Karpas-422 (cell line): ENCODE measurements at regions not wholly inside any gene's neighbourhood (a gene's known extent, or its start where the extent isn't known, plus 50 kb on each side); places are given as distances from the start of the nearest gene placed in this dataset.
"Not testable (repeated sequence)": the region's sequence is repeated elsewhere in the genome, so short reads cannot be mapped to it uniquely, and the experiment has no call there.

Experiments used
- DNase-seq: peaks from one replicate; pipeline ENCODE4 v3.0.0-alpha.2; 2015
- H2AFZ ChIP-seq: fragments of 200-600 bp; sonication (generic); 2 replicates; pipeline ENCODE4 v1.6.1; 2014; ENCODE audit warnings: antibody characterized with exemption, low read length, mixed read lengths
- H3K27ac ChIP-seq: fragments of 200-600 bp; sonication (generic); 2 replicates; pipeline ENCODE4 v1.5.1; 2014; ENCODE audit warnings: mild to moderate bottlenecking, low read length, moderate library complexity
- H3K27me3 ChIP-seq: fragments of 200-600 bp; sonication (generic); 2 replicates; pipeline ENCODE4 v1.6.1; 2014; ENCODE audit warnings: low read length, mixed read lengths
- H3K36me3 ChIP-seq: fragments of 200-600 bp; sonication (generic); 2 replicates; pipeline ENCODE4 v1.6.1; 2014; ENCODE audit warnings: low read length, mixed read lengths; ENCODE audit not compliant: insufficient read depth
- H3K4me1 ChIP-seq: fragments of 200-600 bp; sonication (generic); 2 replicates; pipeline ENCODE4 v1.6.1; 2014; ENCODE audit warnings: mild to moderate bottlenecking, low read length, mixed read lengths
- H3K4me2 ChIP-seq: fragments of 200-600 bp; sonication (generic); 2 replicates; pipeline ENCODE4 v1.6.1; 2014; ENCODE audit warnings: low read length, low read depth, mild to moderate bottlenecking; ENCODE audit not compliant: poor library complexity, severe bottlenecking
- H3K4me3 ChIP-seq: fragments of 200-600 bp; sonication (generic); 2 replicates; pipeline ENCODE4 v1.5.1; 2014; ENCODE audit warnings: mild to moderate bottlenecking, antibody characterized with exemption, low read length, mixed read lengths
- H3K79me2 ChIP-seq: fragments of 200-600 bp; sonication (generic); 2 replicates; pipeline ENCODE4 v1.6.1; 2014; ENCODE audit warnings: mild to moderate bottlenecking, low read length, mixed read lengths
- H3K9ac ChIP-seq: fragments of 200-600 bp; sonication (generic); 2 replicates; pipeline ENCODE4 v1.6.0; 2014; ENCODE audit warnings: low read length
- H3K9me2 ChIP-seq: fragments of 200-600 bp; sonication (generic), shearing (Covaris generic); replicated peaks from 2 replicates; pipeline ENCODE4 v1.6.0; 2014; ENCODE audit warnings: mild to moderate bottlenecking, low read length, moderate library complexity; ENCODE audit not compliant: insufficient read depth
- H3K9me3 ChIP-seq: fragments of 300-700, 200-600 bp; sonication (generic); 2 replicates; pipeline ENCODE4 v1.6.1; 2014; ENCODE audit warnings: low read length, mixed read lengths
- H4K20me1 ChIP-seq: fragments of 200-600 bp; sonication (generic); 2 replicates; pipeline ENCODE4 v1.6.1; 2014; ENCODE audit warnings: mild to moderate bottlenecking, antibody characterized with exemption, low read length, low read depth; ENCODE audit not compliant: insufficient read depth

DNA sequence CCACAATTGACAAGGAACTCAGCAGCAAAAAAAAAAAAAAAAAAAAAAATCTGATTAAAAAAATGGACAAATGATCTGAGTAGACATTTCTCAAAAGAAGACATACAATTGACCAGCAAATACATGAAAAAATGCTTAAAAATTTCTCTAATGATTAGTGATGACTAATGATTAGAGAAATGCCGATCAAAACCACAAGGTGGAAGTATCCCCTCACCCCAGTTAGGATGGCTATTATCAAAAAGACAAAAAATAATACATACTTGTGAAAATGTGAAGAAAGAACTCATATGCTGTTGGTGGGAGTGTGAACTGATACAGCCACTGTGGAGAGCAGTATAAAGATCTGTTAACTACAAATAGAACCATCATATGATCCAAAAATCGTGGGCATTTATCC, 245.3 kb downstream of the OSTF1 start:
- no peaks in the 10 kb centered on the region for H3K4me1 ChIP-seq
- no peaks in the 10 kb centered on the region for H3K9me3 ChIP-seq
- H3K27me3 ChIP-seq, result no peaks in the 10 kb centered on the region
- no peaks in the 10 kb centered on the region for H3K79me2 ChIP-seq
- H3K27ac ChIP-seq, result no peak overlapping the region
- DNase-seq, result peak; percentile 47
- no peak overlapping the region for H2AFZ ChIP-seq
- no peaks in the 10 kb centered on the region for H3K36me3 ChIP-seq
- no peaks in the 10 kb centered on the region for H3K9me2 ChIP-seq
- H3K9ac ChIP-seq, result no peak overlapping the region
- no peak overlapping the region for H3K4me3 ChIP-seq
- H3K4me2 ChIP-seq, result no peak overlapping the region
- H4K20me1 ChIP-seq, result no peaks in the 10 kb centered on the region

DNA sequence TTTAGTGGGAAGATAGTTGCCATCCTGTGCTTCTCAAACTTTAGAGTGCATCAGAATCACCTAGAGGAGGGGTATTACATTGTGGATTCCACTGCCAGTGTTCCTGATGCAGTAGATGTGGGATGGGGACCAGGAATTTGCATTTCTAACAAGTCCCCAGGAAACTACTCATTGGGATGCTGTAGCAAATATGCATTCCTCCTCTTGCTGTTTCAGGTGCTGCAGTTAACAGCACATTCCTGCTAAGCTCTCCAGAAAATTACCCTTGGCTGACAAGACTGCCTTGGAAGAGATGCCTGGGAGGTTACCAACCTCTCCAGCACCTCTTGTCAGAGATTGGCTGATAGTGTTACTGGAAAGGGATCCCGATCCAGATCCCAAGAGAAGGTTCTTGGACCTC, 270.5 kb downstream of the OSTF1 start:
- Histone ChIP-seq H3K79me2 (no peaks in the 10 kb centered on the region), H3K36me3 (no peaks in the 10 kb centered on the region), H3K4me3 (no peak overlapping the region), H3K27ac (no peak overlapping the region), H3K9ac (no peak overlapping the region), H2AFZ (no peak overlapping the region), H3K9me2 (no peaks in the 10 kb centered on the region), H3K27me3 (no peaks in the 10 kb centered on the region), H3K4me2 (no peak overlapping the region), H3K9me3 (no peaks in the 10 kb centered on the region), H4K20me1 (no peaks in the 10 kb centered on the region), H3K4me1 (no peaks in the 10 kb centered on the region)
- DNase-seq, result no peak

DNA sequence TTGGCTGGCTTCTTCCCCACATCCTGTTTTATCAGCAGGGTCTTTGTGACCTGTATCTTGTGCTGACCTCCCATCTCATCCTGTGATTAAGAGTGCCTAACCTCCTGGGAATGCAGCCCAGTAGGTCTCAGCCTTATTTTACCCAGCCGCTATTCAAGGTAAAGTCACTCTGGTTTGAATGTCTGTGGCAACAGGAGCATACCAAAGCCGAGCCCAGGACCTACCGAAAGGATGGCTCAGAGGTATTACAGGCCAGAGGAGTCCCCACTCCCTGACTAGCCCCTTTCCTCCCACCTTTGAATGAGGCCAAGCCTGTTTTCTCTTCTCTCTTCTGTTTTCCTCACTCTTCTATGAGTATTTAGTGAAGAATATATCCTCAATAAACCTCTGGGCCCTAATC, 271.3 kb downstream of the OSTF1 start:
- Histone ChIP-seq H4K20me1 (no peaks in the 10 kb centered on the region), H3K27ac (no peak overlapping the region), H3K4me3 (no peak overlapping the region), H3K79me2 (no peaks in the 10 kb centered on the region), H3K4me2 (no peak overlapping the region), H3K9me3 (no peaks in the 10 kb centered on the region), H3K36me3 (no peaks in the 10 kb centered on the region), H3K4me1 (no peaks in the 10 kb centered on the region), H3K9ac (no peak overlapping the region), H3K9me2 (no peaks in the 10 kb centered on the region), H2AFZ (no peak overlapping the region), H3K27me3 (no peaks in the 10 kb centered on the region)
- DNase-seq, result no peak

DNA sequence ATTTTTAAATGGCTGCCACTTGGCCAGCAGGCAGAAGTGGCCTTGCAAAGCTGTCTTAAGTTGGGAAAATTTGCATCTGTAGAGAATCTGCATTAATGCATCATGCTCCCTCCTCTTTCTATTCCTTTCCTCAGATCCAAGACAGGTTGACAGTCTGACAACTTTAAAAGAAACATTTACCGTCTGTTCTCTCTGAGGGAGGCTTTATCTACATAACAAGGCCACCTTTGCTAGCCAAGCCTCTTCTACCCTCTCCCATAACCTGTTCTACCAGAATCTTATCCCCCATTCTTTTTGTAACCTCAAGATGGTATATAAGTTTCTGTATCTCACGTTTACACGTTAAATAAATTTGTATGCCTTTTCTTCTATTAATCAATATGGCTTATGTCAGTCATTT, 271.9 kb downstream of the OSTF1 start:
- H3K79me2 ChIP-seq, result no peaks in the 10 kb centered on the region
- no peak overlapping the region for H3K4me2 ChIP-seq
- H3K9ac ChIP-seq, result no peak overlapping the region
- no peaks in the 10 kb centered on the region for H3K4me1 ChIP-seq
- H4K20me1 ChIP-seq, result no peaks in the 10 kb centered on the region
- no peak overlapping the region for H2AFZ ChIP-seq
- no peak for DNase-seq
- no peaks in the 10 kb centered on the region for H3K9me3 ChIP-seq
- H3K36me3 ChIP-seq, result no peaks in the 10 kb centered on the region
- H3K4me3 ChIP-seq, result no peak overlapping the region
- no peaks in the 10 kb centered on the region for H3K9me2 ChIP-seq
- H3K27ac ChIP-seq, result no peak overlapping the region
- H3K27me3 ChIP-seq, result no peaks in the 10 kb centered on the region

DNA sequence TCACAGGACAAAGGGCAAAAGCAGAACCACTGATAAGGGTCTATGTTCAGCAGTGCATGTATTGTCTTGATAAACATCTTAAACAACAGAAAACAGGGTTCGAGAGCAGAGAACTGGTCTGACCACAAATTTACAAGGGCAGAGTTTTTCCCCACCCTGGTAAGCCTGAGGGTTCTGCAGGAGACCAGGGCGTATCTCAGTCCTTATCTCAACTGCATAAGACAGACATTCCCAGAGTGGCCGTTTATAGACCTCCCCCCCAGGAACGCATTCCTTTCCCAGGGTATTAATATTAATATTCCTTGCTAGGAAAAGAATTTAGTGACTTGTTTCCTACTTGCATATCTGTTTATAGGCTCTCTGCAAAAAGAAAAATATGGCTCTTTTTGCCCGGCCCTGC, 274.1 kb downstream of the OSTF1 start:
- not testable (repeated sequence) for H3K9ac ChIP-seq, H3K79me2 ChIP-seq, H2AFZ ChIP-seq, DNase-seq, H3K27ac ChIP-seq, H4K20me1 ChIP-seq, H3K36me3 ChIP-seq, H3K27me3 ChIP-seq, H3K4me3 ChIP-seq, H3K4me1 ChIP-seq, H3K4me2 ChIP-seq, H3K9me3 ChIP-seq, H3K9me2 ChIP-seq

DNA sequence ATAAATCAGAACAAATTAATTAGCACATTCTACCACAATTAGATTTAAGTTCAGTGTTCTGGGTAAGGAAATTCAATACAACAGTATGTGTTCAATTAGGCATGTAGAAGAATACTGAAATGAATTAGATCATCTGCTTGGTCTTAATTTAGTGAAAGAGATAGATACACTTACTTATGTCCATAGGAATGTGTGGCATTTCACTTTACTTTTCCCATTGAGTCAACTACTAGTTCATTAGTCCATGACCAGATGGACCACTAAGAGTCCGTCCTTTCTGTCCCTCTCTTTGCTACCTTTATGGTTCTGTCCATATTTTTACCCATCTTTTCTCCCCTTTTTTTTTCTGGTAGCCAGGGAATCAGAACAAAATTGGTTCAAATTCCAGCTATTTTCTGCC, 276.9 kb downstream of the OSTF1 start:
- DNase-seq, result no peak
- H3K4me3 ChIP-seq, result no peak overlapping the region
- no peaks in the 10 kb centered on the region for H4K20me1 ChIP-seq
- H3K9me3 ChIP-seq, result no peaks in the 10 kb centered on the region
- H3K27me3 ChIP-seq, result no peaks in the 10 kb centered on the region
- no peak overlapping the region for H3K9ac ChIP-seq
- H3K36me3 ChIP-seq, result no peaks in the 10 kb centered on the region
- H3K9me2 ChIP-seq, result no peaks in the 10 kb centered on the region
- no peak overlapping the region for H3K4me2 ChIP-seq
- no peaks in the 10 kb centered on the region for H3K79me2 ChIP-seq
- H3K27ac ChIP-seq, result no peak overlapping the region
- H3K4me1 ChIP-seq, result no peaks in the 10 kb centered on the region
- H2AFZ ChIP-seq, result no peak overlapping the region

DNA sequence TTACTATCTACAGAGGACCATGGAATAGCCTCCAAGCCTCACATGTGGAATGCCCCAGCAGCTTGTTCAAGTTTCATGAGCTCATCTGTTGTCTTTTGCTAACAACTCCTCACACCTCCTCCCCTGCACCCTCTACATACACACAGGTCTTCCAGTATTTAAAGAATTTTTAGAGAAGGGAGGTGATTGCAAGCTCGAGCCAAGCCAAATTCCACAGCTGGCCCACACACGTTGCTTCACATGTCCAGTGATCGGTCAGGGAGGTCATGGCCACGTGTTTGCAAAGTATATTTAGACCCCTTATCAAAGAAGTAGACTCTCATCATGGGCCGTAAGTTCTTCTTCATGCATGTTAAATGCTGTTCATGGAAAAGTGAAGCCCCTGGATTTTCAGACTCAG, 281.7 kb downstream of the OSTF1 start:
- H4K20me1 ChIP-seq, result no peaks in the 10 kb centered on the region
- H3K36me3 ChIP-seq, result no peaks in the 10 kb centered on the region
- no peak overlapping the region for H3K27ac ChIP-seq
- H3K9me2 ChIP-seq, result no peaks in the 10 kb centered on the region
- H3K9me3 ChIP-seq, result no peaks in the 10 kb centered on the region
- no peak overlapping the region for H3K9ac ChIP-seq
- H2AFZ ChIP-seq, result no peak overlapping the region
- H3K79me2 ChIP-seq, result no peaks in the 10 kb centered on the region
- no peak overlapping the region for H3K4me2 ChIP-seq
- DNase-seq, result no peak
- no peak overlapping the region for H3K4me3 ChIP-seq
- H3K27me3 ChIP-seq, result no peaks in the 10 kb centered on the region
- no peaks in the 10 kb centered on the region for H3K4me1 ChIP-seq

DNA sequence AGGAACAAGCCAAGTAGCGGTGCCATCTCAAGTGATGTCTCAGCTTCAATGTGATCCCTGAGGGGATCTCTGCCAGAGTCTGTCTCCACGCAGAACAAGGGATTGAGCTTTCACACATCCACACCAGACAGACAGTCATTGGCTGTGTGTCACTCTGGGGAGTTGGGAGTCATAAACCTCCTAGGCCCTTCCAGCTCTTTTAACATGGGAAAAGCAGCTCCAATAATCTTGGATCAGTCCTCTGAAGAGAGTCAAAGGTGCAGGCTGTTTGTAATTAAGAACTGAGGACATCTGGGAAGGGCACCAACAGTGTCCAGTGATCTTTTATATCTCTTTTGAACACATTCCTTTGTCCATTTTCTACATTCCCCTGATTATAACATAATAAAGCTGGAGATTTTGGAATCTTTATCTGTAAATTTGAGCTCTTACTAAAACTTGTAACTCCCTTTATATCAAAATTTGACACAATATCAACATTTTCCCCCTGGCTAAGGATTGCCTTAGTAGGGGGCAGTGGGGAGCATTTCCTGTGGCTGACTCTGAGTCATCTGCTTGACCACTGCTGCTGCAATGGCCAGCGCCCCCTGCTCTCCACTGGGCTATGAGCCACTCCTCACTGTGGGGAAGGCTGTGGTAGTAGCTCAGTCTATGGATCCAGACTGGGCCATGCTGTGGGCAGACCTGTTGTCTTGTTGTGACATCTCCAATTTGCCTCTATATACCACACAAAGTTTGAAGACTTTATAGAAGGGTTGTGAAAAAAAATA, 284.4 kb downstream of the OSTF1 start:
- H3K9me2 ChIP-seq, result no peaks in the 10 kb centered on the region
- no peak overlapping the region for H3K4me3 ChIP-seq
- H2AFZ ChIP-seq, result no peak overlapping the region
- H3K4me2 ChIP-seq, result no peak overlapping the region
- no peaks in the 10 kb centered on the region for H3K9me3 ChIP-seq
- no peaks in the 10 kb centered on the region for H3K36me3 ChIP-seq
- no peaks in the 10 kb centered on the region for H4K20me1 ChIP-seq
- H3K9ac ChIP-seq, result no peak overlapping the region
- H3K4me1 ChIP-seq, result no peaks in the 10 kb centered on the region
- no peaks in the 10 kb centered on the region for H3K79me2 ChIP-seq
- DNase-seq, result no peak
- H3K27me3 ChIP-seq, result no peaks in the 10 kb centered on the region
- no peak overlapping the region for H3K27ac ChIP-seq
